K562 (cell line): ENCODE measurements at regions not wholly inside any gene's neighbourhood (a gene's known extent, or its start where the extent isn't known, plus 50 kb on each side); places are given as distances from the start of the nearest gene placed in this dataset.

Experiments
- ATAC-seq: fragments of 200-7000 bp; cut with Tn5 transposase; 3 replicates; pipeline ENCODE4 v1.9.1; 2020; ENCODE audit warnings: moderate library complexity
- BruUV-seq: library from RNA; stranded (reverse); fragments of 400-500 nt; replicated peaks from 2 replicates; lab custom pipeline; 2021; lab: Mats Ljungman, UMichigan
- CTCF ChIA-PET: fragments of 300-600 bp; formaldehyde crosslinking; extraction: SDS; loops from one replicate; lab custom pipeline; 2021; ENCODE audit warnings: low intra/inter-chr PET ratio; lab: Yijun Ruan, JAX
- POLR2A ChIA-PET: fragments of 300-600, 350-650 bp; sonication (Branson Sonifier 250); formaldehyde crosslinking; extraction: SDS; loops from one replicate; lab custom pipeline; 2021; ENCODE audit warnings: antibody characterized with exemption, inconsistent platforms; lab: Yijun Ruan, JAX
- DNase-seq, 4 experiments: peaks; one replicate each; pipeline versions ENCODE4 v3.0.0 to v3.0.0-alpha.2; 2011 to 2018; ENCODE audit warnings: low spot score in 3 of 4, mixed read lengths in 3 of 4; ENCODE audit errors: extremely low read depth in 1 of 4
- FAIRE-seq: peaks from 2 replicates; lab custom pipeline; 2011; peaks lifted over from hg19 to GRCh38; lab: Jason Lieb, UNC
- H2AFZ ChIP-seq: 2 replicates; pipeline ENCODE4 v1.6.0; 2011; ENCODE audit warnings: low read depth, low read length, control low read depth, inconsistent platforms
- H3K27ac ChIP-seq: fragments of 200-600 bp; 3 replicates; pipeline ENCODE4 v1.8.0; 2011; ENCODE audit warnings: low read depth, mild to moderate bottlenecking, control low read depth, inconsistent platforms, low read length, moderate library complexity, mixed read lengths; ENCODE audit errors: extremely low read depth
- H3K27me3 ChIP-seq, 2 experiments: fragments of 300-600 bp in 1 of 2; 2 replicates in 1 of 2; 3 replicates in 1 of 2; pipeline versions ENCODE4 v1.6.0 to v1.8.0; 2011; ENCODE audit warnings: inconsistent platforms in 2 of 2, low read length in 2 of 2, mild to moderate bottlenecking in 1 of 2, mixed read lengths in 1 of 2, moderate library complexity in 1 of 2; ENCODE audit not compliant: control insufficient read depth in 2 of 2, insufficient read depth in 2 of 2
- H3K36me3 ChIP-seq: fragments of 300-600 bp; 3 replicates; pipeline ENCODE4 v1.8.0; 2011; ENCODE audit warnings: mild to moderate bottlenecking, low read length, inconsistent platforms; ENCODE audit not compliant: control insufficient read depth, insufficient read depth
- H3K4me1 ChIP-seq, 2 experiments: fragments of 200-600 bp in 1 of 2; replicated peaks in 1 of 2; 2 replicates in 1 of 2; 3 replicates in 1 of 2; pipeline versions ENCODE4 v1.5.1 to v1.8.0; 2011; ENCODE audit warnings: inconsistent platforms in 2 of 2, low read length in 2 of 2, mild to moderate bottlenecking in 1 of 2, mixed read lengths in 1 of 2, moderate library complexity in 1 of 2; ENCODE audit not compliant: control insufficient read depth in 2 of 2, insufficient read depth in 2 of 2
- H3K4me2 ChIP-seq: 2 replicates; pipeline ENCODE4 v1.6.1; 2011; ENCODE audit warnings: low read length, control low read depth, inconsistent platforms, mixed read lengths; ENCODE audit not compliant: insufficient read depth
- H3K4me3 ChIP-seq: fragments of 200-600 bp; sonication (generic), shearing (Covaris generic); 2 replicates; pipeline ENCODE4 v1.5.1; 2016; ENCODE audit warnings: control low read depth, inconsistent platforms
- H3K79me2 ChIP-seq: fragments of 200-600 bp; 3 replicates; pipeline ENCODE4 v1.8.0; 2011; ENCODE audit warnings: low read length, inconsistent platforms; ENCODE audit not compliant: control insufficient read depth, insufficient read depth
- H3K9ac ChIP-seq, 2 experiments: 2 replicates each; pipeline versions ENCODE4 v1.6.0 to v1.6.1; 2011; ENCODE audit warnings: low read depth in 2 of 2, low read length in 2 of 2, control low read depth in 1 of 2, inconsistent platforms in 1 of 2, mild to moderate bottlenecking in 1 of 2, mixed read lengths in 1 of 2; ENCODE audit not compliant: insufficient read depth in 1 of 2
- H3K9me1 ChIP-seq: one replicate; pipeline ENCODE4 v1.6.0; 2011; ENCODE audit warnings: inconsistent platforms, mild to moderate bottlenecking, low read length, moderate library complexity; ENCODE audit not compliant: control insufficient read depth, insufficient read depth
- H3K9me3 ChIP-seq: replicated peaks from 2 replicates; pipeline ENCODE4 v1.5.1; 2011; ENCODE audit warnings: low read depth, low read length, inconsistent platforms; ENCODE audit not compliant: control insufficient read depth, insufficient read depth
- H4K20me1 ChIP-seq: replicated peaks from 2 replicates; pipeline ENCODE4 v1.6.1; 2011; ENCODE audit warnings: low read length, inconsistent platforms, mixed read lengths; ENCODE audit not compliant: control insufficient read depth, insufficient read depth
- C11orf30 ChIP-seq: fragments of 450-650 bp; IDR thresholded peaks from 2 replicates; pipeline ENCODE4 v1.6.1; 2016; ENCODE audit warnings: low read depth, mild to moderate bottlenecking
- CEBPG ChIP-seq, 3 experiments: fragments of 200-800 bp in 1 of 3; sonication (Bioruptor generic) in 1 of 3; sonication (generic) in 1 of 3; formaldehyde crosslinking in 1 of 3; IDR thresholded peaks in 2 of 3; conservative IDR thresholded peaks in 1 of 3; 2 replicates each; pipeline versions ENCODE4 v1.6.1 to v1.8.0; 2016 to 2022; ENCODE audit warnings: missing compliant biosample characterization in 2 of 3, missing genetic modification characterization in 2 of 3, mild to moderate bottlenecking in 1 of 3, missing genetic modification reagents in 1 of 3
- KAT2B ChIP-seq: IDR thresholded peaks from one replicate; pipeline ENCODE4 v1.6.1; 2012; ENCODE audit warnings: low read depth, mild to moderate bottlenecking, control low read depth, inconsistent platforms, low read length, moderate library complexity
- MAFG ChIP-seq: fragments of 450-650 bp; conservative IDR thresholded peaks from 2 replicates; pipeline ENCODE4 v1.6.1; 2016; ENCODE audit warnings: missing genetic modification characterization, missing compliant biosample characterization
- NFE2 ChIP-seq: IDR thresholded peaks from 2 replicates; pipeline ENCODE4 v1.6.1; 2014; ENCODE audit warnings: antibody characterized with exemption, low read depth
- PHF20 ChIP-seq: fragments of 450-650 bp; IDR thresholded peaks from 2 replicates; pipeline ENCODE4 v1.6.1; 2018; ENCODE audit not compliant: partially characterized antibody
- RCOR1 ChIP-seq, 2 experiments: IDR thresholded peaks; 2 replicates each; pipeline ENCODE4 v1.6.1; 2012; ENCODE audit warnings: low read depth in 2 of 2, low read length in 2 of 2, borderline replicate concordance in 1 of 2, improper control_type of control experiment in 1 of 2
- TCF3 ChIP-seq: sonication (generic); formaldehyde crosslinking; IDR thresholded peaks from 2 replicates; pipeline ENCODE4 v1.4.0; 2020; ENCODE audit warnings: mild to moderate bottlenecking, missing genetic modification reagents
- ZNF316 ChIP-seq: fragments of 450-650 bp; IDR thresholded peaks from 2 replicates; pipeline ENCODE4 v1.6.1; 2016
- WGBS: fragments of 100-300 bp; shearing (Covaris generic); methylation state at CpG from one replicate; pipeline ENCODE4 v1.1.6; 2016; ENCODE audit warnings: low coverage, mixed read lengths; ENCODE audit not compliant: insufficient coverage; ENCODE audit errors: missing lambda C conversion rate; 5-methylcytosine and 5-hydroxymethylcytosine counted together
- in situ Hi-C: fragments of 300-500 bp; cut with MboI; formaldehyde crosslinking; loops from 4 replicates; pipeline ENCODE4 v1.15.0; 2018; ENCODE audit warnings: inconsistent platforms, mixed read lengths
- intact Hi-C: fragments of 100-400 bp; cut with micrococcal nuclease; formaldehyde crosslinking; loops from 2 replicates; pipeline ENCODE4 v1.14.2; 2022

DNA sequence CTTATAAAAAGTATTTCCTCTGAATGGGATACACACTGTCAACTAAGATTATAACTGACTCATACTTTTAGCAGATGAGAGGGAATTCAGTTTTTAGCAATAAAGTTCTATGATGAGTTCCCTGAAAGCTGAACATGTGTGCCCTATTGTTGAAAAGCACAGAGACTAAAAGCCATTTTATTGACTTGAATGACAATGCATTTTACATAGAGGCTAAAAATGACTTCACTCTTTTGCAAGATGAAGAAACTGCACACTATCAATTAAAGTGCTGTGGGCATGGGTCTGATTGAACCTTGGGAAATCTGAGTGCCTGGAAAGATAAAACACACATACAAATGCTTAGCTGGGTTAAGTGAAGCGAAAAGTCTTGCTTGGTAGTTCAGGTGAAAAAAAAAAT is 633.4 kb downstream of the PDHA2 start:
- no peak for FAIRE-seq
- Histone ChIP-seq H3K9me1 (no peaks in the 10 kb centered on the region), H3K9me3 (no peaks in the 10 kb centered on the region), H3K27me3 (no peaks in the 10 kb centered on the region), H4K20me1 (no peaks in the 10 kb centered on the region), H2AFZ (no peak overlapping the region), H3K79me2 (no peaks in the 10 kb centered on the region), H3K36me3 (no peaks in the 10 kb centered on the region), H3K9ac (no peak overlapping the region), H3K4me1 (no peaks in the 10 kb centered on the region; a peak in 1 of 5 replicates), H3K4me2 (no peak overlapping the region), H3K27ac (peak overlapping the region; percentile 36; the same call in 1 of the 3 replicates), H3K4me3 (no peak overlapping the region)
- BruUV-seq, result no TSS peak
- DNase-seq, result peak in 1 of 4 experiments; percentile 4
- in situ Hi-C loops (no loop called here), intact Hi-C loops (no loop called here)
- TF ChIP-seq MAFG (peak; percentile 32; the same call in 1 of the 2 replicates), CEBPG (CRISPR knock-in tag; IDR thresholded peaks at IDR 0.05) (peak; percentile 33; the same call in 1 of the 2 replicates), CEBPG (tag; conservative IDR thresholded peaks at IDR 0.05 in 1 of 2, IDR thresholded peaks at IDR 0.05 in 1 of 2) (no peak), KAT2B (no peak), ZNF316 (peak; percentile 63), RCOR1 (IDR thresholded peaks at IDR 0.05; ENCODE audit: borderline replicate concordance in 1 of 2, low read depth in 2 of 2, low read length in 2 of 2) (no peak), TCF3 (CRISPR knock-in tag) (0 out of 2 replicates have a peak, but pooled peaks have one; percentile 11), PHF20 (no peak), C11orf30 (peak; percentile 44), NFE2 (0 out of 2 replicates have a peak, but pooled peaks have one; percentile 27)
- WGBS, result 0% methylated on average over 1 of the region's 1 CpG
- ChIA-PET POLR2A (no interaction called here), CTCF (no interaction called here)
- ATAC-seq, result no peak
